HepG2 (cell line): ENCODE measurements at regions not wholly inside any gene's neighbourhood (a gene's known extent, or its start where the extent isn't known, plus 50 kb on each side); places are given as distances from the start of the nearest gene placed in this dataset.

Source experiments
- FOXA3 ChIP-seq: IDR thresholded peaks from 2 replicates; pipeline ENCODE4 v1.6.1; 2016; ENCODE audit warnings: missing genetic modification reagents, missing compliant biosample characterization
- HES4 ChIP-seq: sonication (generic); formaldehyde crosslinking; IDR thresholded peaks from 2 replicates; pipeline ENCODE4 v1.9.0; 2021; ENCODE audit warnings: mild to moderate bottlenecking, missing genetic modification reagents, borderline replicate concordance
- POLR2AphosphoS5 ChIP-seq: IDR thresholded peaks from 2 replicates; pipeline ENCODE4 v1.6.1; 2012; ENCODE audit warnings: low read depth, low read length
- RXRA ChIP-seq: sonication (generic); formaldehyde crosslinking; IDR thresholded peaks from 2 replicates; pipeline ENCODE4 v1.5.1; 2020; ENCODE audit warnings: missing genetic modification reagents
- ZFP37 ChIP-seq: sonication (generic); formaldehyde crosslinking; IDR thresholded peaks from 2 replicates; pipeline ENCODE4 v1.4.0; 2020; ENCODE audit warnings: missing genetic modification reagents, borderline replicate concordance

GRCh38 chr3:65210026-65210814, 522.4 kb upstream of the ADAMTS9 start:
- no peak for TF ChIP-seq ZFP37 (CRISPR knock-in tag)
- no peak for TF ChIP-seq HES4 (CRISPR knock-in tag)
- no peak for TF ChIP-seq RXRA (CRISPR knock-in tag)
- no peak for TF ChIP-seq POLR2AphosphoS5
- no peak for TF ChIP-seq FOXA3 (CRISPR knock-in tag)
